GM23338 (cell line): ENCODE measurements at regions not wholly inside any gene's neighbourhood (a gene's known extent, or its start where the extent isn't known, plus 50 kb on each side); places are given as distances from the start of the nearest gene placed in this dataset.

Source experiments
- ATAC-seq: fragments of 200-7000 bp; cut with Tn5 transposase; 3 replicates; pipeline ENCODE4 v1.9.1; 2020
- DNase-seq: peaks from one replicate; pipeline ENCODE4 v3.0.0-alpha.2; 2015; ENCODE audit warnings: low spot score
- H2AFZ ChIP-seq: fragments of 200-600 bp; sonication (generic); 2 replicates; pipeline ENCODE4 v1.8.0; 2016; ENCODE audit warnings: antibody characterized with exemption, mild to moderate bottlenecking, moderate library complexity
- H3F3A ChIP-seq: fragments of 200-600 bp; sonication (generic); replicated peaks from 2 replicates; pipeline ENCODE4 v1.8.0; 2017; ENCODE audit warnings: antibody characterized with exemption, mixed run types, low read depth
- H3K27ac ChIP-seq: fragments of 200-600 bp; sonication (generic); 2 replicates; pipeline ENCODE4 v1.6.1; 2016; ENCODE audit warnings: low read depth
- H3K27me3 ChIP-seq: fragments of 200-600 bp; sonication (generic); 2 replicates; pipeline ENCODE4 v1.8.0; 2016; ENCODE audit warnings: mild to moderate bottlenecking, mixed run types, moderate library complexity; ENCODE audit not compliant: insufficient read depth
- H3K36me3 ChIP-seq: fragments of 200-600 bp; sonication (generic); 2 replicates; pipeline ENCODE4 v1.8.0; 2016; ENCODE audit warnings: mild to moderate bottlenecking; ENCODE audit not compliant: insufficient read depth
- H3K4me1 ChIP-seq: fragments of 200-600 bp; sonication (generic); 2 replicates; pipeline ENCODE4 v1.8.0; 2016; ENCODE audit warnings: mild to moderate bottlenecking, moderate library complexity; ENCODE audit not compliant: insufficient read depth
- H3K4me2 ChIP-seq: fragments of 200-600 bp; sonication (generic); 2 replicates; pipeline ENCODE4 v1.7.1; 2017; ENCODE audit warnings: mixed run types
- H3K4me3 ChIP-seq: fragments of 200-600 bp; sonication (generic); 2 replicates; pipeline ENCODE4 v1.6.1; 2016; ENCODE audit warnings: mixed run types
- H3K79me2 ChIP-seq: fragments of 200-600 bp; sonication (generic); replicated peaks from 2 replicates; pipeline ENCODE4 v1.8.0; 2017; ENCODE audit warnings: mild to moderate bottlenecking; ENCODE audit not compliant: insufficient read depth
- H3K9me2 ChIP-seq: fragments of 200-600 bp; sonication (generic); 2 replicates; pipeline ENCODE4 v1.8.0; 2017; ENCODE audit not compliant: insufficient read depth
- H4K20me1 ChIP-seq: fragments of 200-600 bp; sonication (generic); replicated peaks from 2 replicates; pipeline ENCODE4 v1.8.0; 2017; ENCODE audit warnings: mild to moderate bottlenecking; ENCODE audit not compliant: insufficient read depth
- H3K27ac Mint-ChIP-seq: 2 replicates; pipeline ENCODE4 v1.8.0; 2020; ENCODE audit warnings: inconsistent platforms, mild to moderate bottlenecking, moderate library complexity, mixed read lengths
- H3K27me3 Mint-ChIP-seq: 3 replicates; pipeline ENCODE4 v1.8.0; 2022; ENCODE audit warnings: low read depth, mild to moderate bottlenecking, moderate library complexity, mixed read lengths, inconsistent platforms; ENCODE audit not compliant: insufficient read depth, poor library complexity
- H3K36me3 Mint-ChIP-seq: 3 replicates; pipeline ENCODE4 v1.8.0; 2021; ENCODE audit warnings: low read depth, mild to moderate bottlenecking, inconsistent platforms, moderate library complexity, mixed read lengths
- H3K4me1 Mint-ChIP-seq: 3 replicates; pipeline ENCODE4 v1.8.0; 2020; ENCODE audit warnings: mild to moderate bottlenecking, inconsistent platforms, mixed read lengths
- H3K4me3 Mint-ChIP-seq: 3 replicates; pipeline ENCODE4 v1.8.0; 2021; ENCODE audit warnings: moderate library complexity, mild to moderate bottlenecking, inconsistent platforms, mixed read lengths
- H3K9me3 Mint-ChIP-seq: 3 replicates; pipeline ENCODE4 v1.8.0; 2020; ENCODE audit warnings: moderate library complexity, mild to moderate bottlenecking, inconsistent platforms, mixed read lengths
- CREB1 ChIP-seq: fragments of 250-450 bp; sonication (Bioruptor Pico); IDR thresholded peaks from 2 replicates; pipeline ENCODE4 v1.5.0; 2020; ENCODE audit warnings: low read depth, mild to moderate bottlenecking, moderate library complexity
- EZH2 ChIP-seq: fragments of 200-600 bp; sonication (generic); IDR thresholded peaks from one replicate; pipeline ENCODE4 v1.8.0; 2017; ENCODE audit warnings: antibody characterized with exemption, mild to moderate bottlenecking, low read depth; ENCODE audit not compliant: unreplicated experiment
- JUNB ChIP-seq: IDR thresholded peaks from one replicate; pipeline ENCODE4 v1.6.1; 2016; ENCODE audit warnings: antibody characterized with exemption; ENCODE audit not compliant: unreplicated experiment
- POLR2AphosphoS5 ChIP-seq: IDR thresholded peaks from 2 replicates; pipeline ENCODE4 v1.6.1; 2016; ENCODE audit warnings: antibody characterized with exemption, low read depth
- STAT1 ChIP-seq: IDR thresholded peaks from one replicate; pipeline ENCODE4 v1.6.1; 2016; ENCODE audit warnings: antibody characterized with exemption; ENCODE audit not compliant: unreplicated experiment
- ZNF114 ChIP-seq: fragments of 250-450 bp; sonication (Bioruptor Pico); IDR thresholded peaks from 2 replicates; pipeline ENCODE4 v1.5.0; 2020; ENCODE audit warnings: mild to moderate bottlenecking, moderate library complexity
- ZNF331 ChIP-seq: fragments of 250-450 bp; sonication (Bioruptor Pico); IDR thresholded peaks from 2 replicates; pipeline ENCODE4 v1.5.0; 2020; ENCODE audit warnings: low read depth, mild to moderate bottlenecking, moderate library complexity
- TF ChIP-seq, protein P1 (sequence below): IDR thresholded peaks from 2 replicates; pipeline ENCODE4 v1.6.1; 2016; ENCODE audit warnings: antibody characterized with exemption
- TF ChIP-seq, protein P2 (sequence below): IDR thresholded peaks from one replicate; pipeline ENCODE4 v1.6.1; 2018; ENCODE audit warnings: antibody characterized with exemption; ENCODE audit not compliant: unreplicated experiment
- TF ChIP-seq, protein P3 (sequence below), 2 experiments: fragments of 200-600 bp in 1 of 2; sonication (generic) in 1 of 2; conservative IDR thresholded peaks; 2 replicates each; pipeline versions ENCODE4 v1.5.1 to v1.6.1; 2016 to 2017; ENCODE audit warnings: antibody characterized with exemption in 2 of 2, low read depth in 2 of 2, mild to moderate bottlenecking in 2 of 2, moderate library complexity in 1 of 2

DNA sequence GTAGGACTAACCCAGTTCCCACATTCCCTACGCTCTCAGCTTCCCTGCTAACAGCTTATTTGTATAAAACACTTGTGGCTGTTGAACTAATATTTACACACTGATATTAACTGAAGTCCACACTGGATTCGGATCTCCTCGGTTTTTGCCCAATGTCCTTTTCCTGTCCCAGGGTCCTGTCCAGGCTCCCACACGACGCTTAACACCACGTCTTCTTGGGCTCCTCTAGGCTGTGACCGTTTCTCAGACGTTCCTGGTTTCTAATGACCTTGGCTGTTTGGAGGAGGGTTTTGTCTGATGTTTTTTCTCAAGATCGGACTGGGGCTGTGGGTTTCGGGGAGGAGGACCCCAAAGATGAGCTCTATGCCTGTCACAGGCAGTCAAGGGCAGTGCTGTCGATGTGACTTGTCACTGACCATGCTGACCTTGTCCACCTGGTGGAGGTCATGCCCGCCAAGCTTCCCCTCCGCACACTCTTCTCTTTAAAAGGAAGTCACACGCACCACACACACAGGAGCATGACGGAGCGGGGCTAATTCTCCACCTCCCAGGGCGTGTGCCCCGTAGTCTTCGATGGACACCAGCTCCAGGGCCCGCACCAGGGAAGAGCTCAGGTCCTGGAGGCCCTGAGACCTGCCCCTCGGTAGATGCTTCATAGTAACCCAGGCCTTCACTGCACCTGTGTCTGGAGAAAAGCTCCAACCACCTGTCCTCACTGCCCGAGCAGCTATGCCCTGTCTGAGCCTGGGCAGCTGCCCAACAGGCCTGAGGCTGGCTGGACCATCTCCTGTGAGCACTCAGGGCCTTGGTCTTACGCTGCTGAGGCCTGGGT lies 72.0 kb downstream of the TTLL2 start:
- no peaks in the 10 kb centered on the region for H3K9me3 Mint-ChIP-seq
- H3K27me3 ChIP-seq, result no peaks in the 10 kb centered on the region
- H3K4me2 ChIP-seq, result no peak overlapping the region
- H3K9me2 ChIP-seq, result no peaks in the 10 kb centered on the region
- no peaks in the 10 kb centered on the region for H3K27me3 Mint-ChIP-seq
- ATAC-seq (no peak), DNase-seq (no peak)
- H3K4me3 ChIP-seq, result no peak overlapping the region
- no peaks in the 10 kb centered on the region for H3K79me2 ChIP-seq
- H3K36me3 Mint-ChIP-seq, result no peaks in the 10 kb centered on the region
- H4K20me1 ChIP-seq, result no peaks in the 10 kb centered on the region
- peaks cover 8% of the 10 kb centered on the region for H3K4me1 Mint-ChIP-seq
- no peaks in the 10 kb centered on the region for H3F3A ChIP-seq
- no peak for TF ChIP-seq EZH2
- no peak overlapping the region for H2AFZ ChIP-seq
- no peak overlapping the region for H3K27ac ChIP-seq
- H3K27ac Mint-ChIP-seq, result 0 out of 2 replicates have a peak overlapping the region, but pooled peaks have one; percentile 37
- H3K4me3 Mint-ChIP-seq, result no peak overlapping the region
- H3K36me3 ChIP-seq, result no peaks in the 10 kb centered on the region
- H3K4me1 ChIP-seq, result no peaks in the 10 kb centered on the region

DNA sequence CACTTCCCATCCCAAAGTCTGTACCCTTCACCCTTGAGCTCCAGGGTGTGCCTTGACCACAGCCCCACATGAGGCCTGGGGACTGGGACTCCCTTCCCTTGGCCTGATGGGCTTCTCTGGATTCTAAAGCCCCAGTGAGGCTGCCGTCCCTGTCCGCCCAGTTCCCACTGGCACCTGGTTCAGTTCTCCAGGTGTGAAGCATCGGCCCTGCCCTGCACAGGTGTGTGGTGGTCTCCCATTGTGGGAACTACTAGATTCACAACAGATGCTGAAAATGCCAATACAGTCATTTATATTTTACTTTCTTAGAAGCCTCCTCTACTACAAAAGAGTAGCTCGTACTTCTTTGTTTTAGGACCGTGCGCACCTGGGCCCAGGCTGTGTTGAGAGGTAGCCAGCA lies 72.8 kb downstream of the TTLL2 start:
- no peak overlapping the region for H3K27ac ChIP-seq
- H3K27me3 Mint-ChIP-seq, result no peaks in the 10 kb centered on the region
- no peak overlapping the region for H3K27ac Mint-ChIP-seq
- H3K9me2 ChIP-seq, result no peaks in the 10 kb centered on the region
- no peak overlapping the region for H3K4me2 ChIP-seq
- no peak for ATAC-seq
- no peaks in the 10 kb centered on the region for H3F3A ChIP-seq
- no peaks in the 10 kb centered on the region for H3K36me3 ChIP-seq
- H4K20me1 ChIP-seq, result no peaks in the 10 kb centered on the region
- TF ChIP-seq POLR2AphosphoS5, result no peak
- TF ChIP-seq STAT1, result no peak
- TF ChIP-seq, protein P1, sequence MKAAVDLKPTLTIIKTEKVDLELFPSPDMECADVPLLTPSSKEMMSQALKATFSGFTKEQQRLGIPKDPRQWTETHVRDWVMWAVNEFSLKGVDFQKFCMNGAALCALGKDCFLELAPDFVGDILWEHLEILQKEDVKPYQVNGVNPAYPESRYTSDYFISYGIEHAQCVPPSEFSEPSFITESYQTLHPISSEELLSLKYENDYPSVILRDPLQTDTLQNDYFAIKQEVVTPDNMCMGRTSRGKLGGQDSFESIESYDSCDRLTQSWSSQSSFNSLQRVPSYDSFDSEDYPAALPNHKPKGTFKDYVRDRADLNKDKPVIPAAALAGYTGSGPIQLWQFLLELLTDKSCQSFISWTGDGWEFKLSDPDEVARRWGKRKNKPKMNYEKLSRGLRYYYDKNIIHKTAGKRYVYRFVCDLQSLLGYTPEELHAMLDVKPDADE, result no peak
- no peak for TF ChIP-seq ZNF114 (CRISPR knock-in tag)
- TF ChIP-seq CREB1, result no peak
- TF ChIP-seq ZNF331 (CRISPR knock-in tag), result no peak
- TF ChIP-seq, protein P2, sequence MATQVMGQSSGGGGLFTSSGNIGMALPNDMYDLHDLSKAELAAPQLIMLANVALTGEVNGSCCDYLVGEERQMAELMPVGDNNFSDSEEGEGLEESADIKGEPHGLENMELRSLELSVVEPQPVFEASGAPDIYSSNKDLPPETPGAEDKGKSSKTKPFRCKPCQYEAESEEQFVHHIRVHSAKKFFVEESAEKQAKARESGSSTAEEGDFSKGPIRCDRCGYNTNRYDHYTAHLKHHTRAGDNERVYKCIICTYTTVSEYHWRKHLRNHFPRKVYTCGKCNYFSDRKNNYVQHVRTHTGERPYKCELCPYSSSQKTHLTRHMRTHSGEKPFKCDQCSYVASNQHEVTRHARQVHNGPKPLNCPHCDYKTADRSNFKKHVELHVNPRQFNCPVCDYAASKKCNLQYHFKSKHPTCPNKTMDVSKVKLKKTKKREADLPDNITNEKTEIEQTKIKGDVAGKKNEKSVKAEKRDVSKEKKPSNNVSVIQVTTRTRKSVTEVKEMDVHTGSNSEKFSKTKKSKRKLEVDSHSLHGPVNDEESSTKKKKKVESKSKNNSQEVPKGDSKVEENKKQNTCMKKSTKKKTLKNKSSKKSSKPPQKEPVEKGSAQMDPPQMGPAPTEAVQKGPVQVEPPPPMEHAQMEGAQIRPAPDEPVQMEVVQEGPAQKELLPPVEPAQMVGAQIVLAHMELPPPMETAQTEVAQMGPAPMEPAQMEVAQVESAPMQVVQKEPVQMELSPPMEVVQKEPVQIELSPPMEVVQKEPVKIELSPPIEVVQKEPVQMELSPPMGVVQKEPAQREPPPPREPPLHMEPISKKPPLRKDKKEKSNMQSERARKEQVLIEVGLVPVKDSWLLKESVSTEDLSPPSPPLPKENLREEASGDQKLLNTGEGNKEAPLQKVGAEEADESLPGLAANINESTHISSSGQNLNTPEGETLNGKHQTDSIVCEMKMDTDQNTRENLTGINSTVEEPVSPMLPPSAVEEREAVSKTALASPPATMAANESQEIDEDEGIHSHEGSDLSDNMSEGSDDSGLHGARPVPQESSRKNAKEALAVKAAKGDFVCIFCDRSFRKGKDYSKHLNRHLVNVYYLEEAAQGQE, result no peak
- TF ChIP-seq, protein P3, sequence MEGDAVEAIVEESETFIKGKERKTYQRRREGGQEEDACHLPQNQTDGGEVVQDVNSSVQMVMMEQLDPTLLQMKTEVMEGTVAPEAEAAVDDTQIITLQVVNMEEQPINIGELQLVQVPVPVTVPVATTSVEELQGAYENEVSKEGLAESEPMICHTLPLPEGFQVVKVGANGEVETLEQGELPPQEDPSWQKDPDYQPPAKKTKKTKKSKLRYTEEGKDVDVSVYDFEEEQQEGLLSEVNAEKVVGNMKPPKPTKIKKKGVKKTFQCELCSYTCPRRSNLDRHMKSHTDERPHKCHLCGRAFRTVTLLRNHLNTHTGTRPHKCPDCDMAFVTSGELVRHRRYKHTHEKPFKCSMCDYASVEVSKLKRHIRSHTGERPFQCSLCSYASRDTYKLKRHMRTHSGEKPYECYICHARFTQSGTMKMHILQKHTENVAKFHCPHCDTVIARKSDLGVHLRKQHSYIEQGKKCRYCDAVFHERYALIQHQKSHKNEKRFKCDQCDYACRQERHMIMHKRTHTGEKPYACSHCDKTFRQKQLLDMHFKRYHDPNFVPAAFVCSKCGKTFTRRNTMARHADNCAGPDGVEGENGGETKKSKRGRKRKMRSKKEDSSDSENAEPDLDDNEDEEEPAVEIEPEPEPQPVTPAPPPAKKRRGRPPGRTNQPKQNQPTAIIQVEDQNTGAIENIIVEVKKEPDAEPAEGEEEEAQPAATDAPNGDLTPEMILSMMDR (conservative IDR thresholded peaks at IDR 0.05; ENCODE audit: low read depth in 2 of 2), result no peak
- TF ChIP-seq EZH2, result no peak
- no peak for TF ChIP-seq JUNB
- no peaks in the 10 kb centered on the region for H3K9me3 Mint-ChIP-seq
- H2AFZ ChIP-seq, result no peak overlapping the region
- H3K36me3 Mint-ChIP-seq, result no peaks in the 10 kb centered on the region
- DNase-seq, result peak; percentile 0
- H3K4me3 ChIP-seq, result no peak overlapping the region
- H3K79me2 ChIP-seq, result no peaks in the 10 kb centered on the region
- H3K4me1 Mint-ChIP-seq, result peaks cover 11% of the 10 kb centered on the region
- H3K4me1 ChIP-seq, result no peaks in the 10 kb centered on the region
- H3K4me3 Mint-ChIP-seq, result no peak overlapping the region
- H3K27me3 ChIP-seq, result no peaks in the 10 kb centered on the region
